Activated CD4-positive, alpha-beta T cell treated with anti-CD3 and anti-CD28 coated beads for 24 hours (primary cell): ENCODE measurements at regions not wholly inside any gene's neighbourhood (a gene's known extent, or its start where the extent isn't known, plus 50 kb on each side); places are given as distances from the start of the nearest gene placed in this dataset.
A peak's percentile ranks its signal among the peaks of the same experiment; 100 is the strongest.
"Not testable (repeated sequence)": the region's sequence is repeated elsewhere in the genome, so short reads cannot be mapped to it uniquely, and the experiment has no call there.

Source experiments
- DNase-seq, 2 donors: peaks; one replicate each; pipeline ENCODE4 v3.0.0-alpha.2; 2020; ENCODE audit warnings: low read depth in 2 of 2

DNA sequence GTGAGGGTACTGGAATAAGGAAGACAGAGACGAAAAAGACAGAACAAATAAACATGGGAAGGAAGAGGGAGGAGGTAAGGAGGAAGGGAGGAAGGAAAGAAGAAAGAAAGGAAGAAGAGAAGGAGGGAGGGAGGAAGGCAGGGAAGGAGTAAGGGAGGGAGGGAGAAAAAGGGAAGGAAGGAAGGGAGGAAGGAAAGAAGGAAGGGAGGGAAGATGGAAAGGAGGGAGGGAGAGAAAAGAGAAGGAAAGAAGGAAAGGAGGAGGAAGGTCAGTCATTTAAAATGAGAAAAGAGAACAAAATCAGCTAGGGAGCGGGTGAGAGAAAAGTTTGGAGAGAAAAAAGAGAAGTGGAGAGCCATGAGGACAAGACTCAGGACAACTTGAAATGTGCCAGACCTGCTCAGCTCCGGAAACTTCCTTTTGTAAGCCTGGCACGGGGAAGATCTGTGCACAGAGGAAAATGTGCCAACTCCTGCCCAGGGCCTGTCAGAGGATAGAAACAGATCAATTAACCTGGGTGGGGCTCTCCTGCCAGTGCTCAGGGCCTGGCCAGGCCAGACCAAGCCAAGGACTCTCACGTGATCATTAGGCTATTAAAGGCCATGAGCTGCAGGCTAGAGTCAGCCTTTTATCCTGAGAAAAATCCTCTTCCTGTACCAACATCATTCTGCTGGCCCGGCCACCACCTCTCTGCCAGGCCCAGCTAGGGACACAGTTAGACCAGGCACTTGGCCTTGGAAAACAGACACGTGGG is 50.1 kb upstream of the BCL6 start:
- no peak for DNase-seq

DNA sequence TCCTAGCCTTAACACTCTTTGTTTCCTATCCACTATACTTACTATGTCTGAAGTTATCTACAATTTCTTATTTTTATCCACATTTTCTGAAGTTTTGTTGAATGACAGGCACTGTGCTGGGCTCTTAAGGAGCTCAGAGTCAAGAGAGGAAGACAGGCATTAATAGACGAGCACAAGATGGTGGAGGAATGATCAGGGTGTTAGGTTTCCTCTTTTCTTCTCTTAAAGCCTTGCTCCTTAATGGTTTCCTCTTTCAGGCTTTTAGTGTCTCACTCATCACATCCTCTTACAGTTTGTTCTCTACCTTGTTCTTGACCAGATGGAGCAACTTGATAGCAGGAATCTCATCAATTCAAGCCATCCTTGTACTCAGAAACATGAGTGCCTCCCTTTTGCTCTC is 52.9 kb upstream of the BCL6 start:
- DNase-seq = no peak

DNA sequence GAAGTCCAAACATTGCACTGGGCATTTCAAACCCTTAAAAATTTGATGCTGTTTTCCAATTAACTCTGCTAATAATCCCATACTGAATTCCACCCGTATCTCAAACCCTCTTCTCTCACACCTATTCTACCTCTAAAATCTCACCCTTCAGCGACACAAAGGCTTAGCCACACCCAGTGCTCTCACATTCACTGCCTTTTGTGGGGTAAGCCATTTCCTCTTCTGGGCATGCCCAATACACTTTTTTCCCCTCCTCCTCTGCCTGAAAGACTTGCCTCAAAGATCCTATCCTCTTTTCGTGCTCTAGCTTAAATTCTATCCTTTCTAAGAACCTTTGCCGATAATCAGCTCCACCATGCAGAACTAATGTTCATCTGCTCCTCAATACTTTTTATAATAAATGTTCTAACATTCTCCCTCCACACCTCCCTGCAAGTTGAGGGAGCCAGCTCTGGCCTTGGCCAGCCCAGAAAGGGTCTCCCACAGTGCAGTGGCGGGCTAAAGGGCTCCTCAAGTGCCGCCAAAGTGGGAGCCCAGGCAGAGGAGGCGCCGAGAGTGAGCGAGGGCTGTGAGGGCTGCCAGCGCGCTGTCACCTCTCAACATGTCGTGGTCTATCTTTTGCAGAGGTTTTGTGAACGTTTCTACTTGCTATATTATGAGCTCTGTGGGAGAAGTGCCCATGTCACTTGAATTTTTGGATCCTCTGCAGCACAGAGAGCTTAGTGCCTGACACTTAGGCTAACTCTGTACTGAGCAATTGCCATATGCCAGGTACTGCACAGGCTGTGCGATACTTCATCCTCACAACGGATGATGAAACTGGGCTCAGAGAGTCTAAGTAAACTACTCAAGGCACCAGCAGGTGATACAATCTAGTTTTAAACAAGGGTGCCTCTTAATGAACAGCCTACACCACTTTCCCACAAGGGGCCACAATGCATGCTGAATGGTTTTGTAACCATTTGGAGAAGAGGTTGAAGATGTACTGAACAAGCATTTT is 53.6 kb upstream of the BCL6 start:
- DNase-seq = no peak

DNA sequence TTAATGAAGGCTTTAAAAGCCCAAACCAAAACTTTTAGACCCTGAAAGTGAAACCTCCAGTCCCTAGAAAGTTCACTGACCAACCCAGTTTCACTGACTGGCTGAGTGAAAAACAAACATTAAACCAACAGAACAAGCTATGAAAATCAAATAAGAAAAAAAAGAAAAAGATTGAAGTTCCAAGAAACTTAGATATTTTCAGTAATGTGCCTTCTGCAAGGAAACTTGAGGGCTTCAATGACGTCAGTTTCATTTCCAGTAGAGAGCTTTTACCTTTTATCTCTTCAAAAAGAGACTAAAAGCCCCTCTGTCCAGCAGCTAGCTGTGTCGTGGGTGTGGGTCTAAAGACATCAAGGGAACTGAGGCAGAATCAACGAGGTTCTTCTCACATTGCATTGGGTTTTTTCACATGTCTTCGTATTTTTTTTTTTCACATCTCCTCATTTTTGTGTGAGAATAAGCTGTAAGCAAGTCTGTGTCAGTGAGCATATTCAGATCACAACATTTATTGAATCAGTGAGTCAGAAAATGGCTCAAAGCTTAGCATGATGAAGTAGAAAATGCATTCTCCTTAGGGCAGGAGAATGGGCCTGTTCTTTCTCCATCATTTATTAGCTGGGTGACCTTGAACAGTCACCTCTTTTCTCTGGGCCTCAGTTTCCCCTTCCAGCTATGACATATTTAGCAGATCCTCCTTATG is 54.8 kb upstream of the BCL6 start:
- DNase-seq = no peak

DNA sequence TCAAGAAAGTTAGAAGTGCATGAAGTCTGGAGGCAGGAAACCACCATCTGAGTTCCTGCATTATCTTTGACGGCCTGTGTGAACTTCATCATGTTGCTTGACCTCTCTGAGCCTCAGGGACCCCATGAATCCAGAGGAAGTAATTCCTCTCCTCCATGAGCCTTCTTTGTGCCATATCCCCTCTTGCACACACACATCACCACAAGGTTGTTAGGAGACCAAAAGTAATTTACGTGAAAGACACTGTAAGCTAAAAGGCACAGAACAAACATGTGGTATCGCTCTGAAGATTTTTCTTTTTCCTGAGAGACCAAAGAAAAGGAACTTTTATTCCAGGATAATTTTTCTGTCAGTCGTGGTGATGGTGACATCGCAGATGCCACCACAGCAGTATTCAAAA is 55.9 kb upstream of the BCL6 start:
- DNase-seq = no peak

DNA sequence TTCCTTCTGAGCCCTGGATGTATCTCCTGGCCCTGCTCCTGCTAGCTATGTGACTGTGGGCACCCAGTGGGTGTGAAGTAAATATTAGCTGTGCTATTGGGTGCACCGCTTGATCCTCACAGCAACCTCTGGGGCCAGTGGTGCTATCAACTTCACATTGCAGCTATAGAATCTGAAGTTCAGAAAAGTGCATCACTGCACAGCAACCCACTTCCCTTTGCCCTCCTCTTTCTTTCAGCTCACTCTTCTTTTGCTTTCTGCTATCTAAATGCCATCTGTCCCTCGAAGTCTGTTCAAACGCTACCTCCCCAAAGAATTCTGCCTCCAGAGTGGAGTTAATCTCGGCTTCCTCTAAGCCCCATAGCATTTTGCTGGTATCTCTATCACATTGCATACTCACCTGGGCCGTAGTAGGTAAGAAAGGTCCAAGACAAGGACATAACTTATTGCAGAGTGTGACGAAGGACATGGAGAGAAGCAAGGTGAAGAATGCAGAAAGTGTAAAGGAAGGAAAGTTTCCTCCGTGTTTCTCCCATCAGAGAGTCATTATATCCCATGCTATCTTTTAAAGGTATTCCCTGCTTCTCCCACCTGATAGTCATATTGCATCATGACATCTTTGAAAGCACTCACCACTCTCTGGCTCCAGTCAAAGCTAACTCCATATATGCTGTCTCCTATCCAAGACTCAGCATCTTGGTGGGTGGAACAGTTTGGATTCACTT is 57.1 kb upstream of the BCL6 start:
- DNase-seq = no peak

DNA sequence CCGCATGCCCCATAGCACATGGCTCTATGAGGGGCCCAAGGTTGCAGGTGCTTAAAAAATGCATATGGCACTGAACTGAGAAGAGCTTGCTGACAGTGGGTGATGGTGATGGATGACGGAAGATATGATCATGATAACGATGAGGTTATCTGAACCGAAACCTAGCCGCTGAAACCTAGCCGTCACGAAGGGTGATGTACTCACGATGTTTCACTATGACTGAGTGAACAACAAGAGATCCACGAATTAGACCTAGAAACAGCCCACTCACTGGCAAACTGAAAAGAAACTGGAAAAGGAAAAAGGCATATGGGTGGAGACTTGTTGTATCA is 57.6 kb upstream of the BCL6 start:
- peak; percentile 51 to 65 for DNase-seq

DNA sequence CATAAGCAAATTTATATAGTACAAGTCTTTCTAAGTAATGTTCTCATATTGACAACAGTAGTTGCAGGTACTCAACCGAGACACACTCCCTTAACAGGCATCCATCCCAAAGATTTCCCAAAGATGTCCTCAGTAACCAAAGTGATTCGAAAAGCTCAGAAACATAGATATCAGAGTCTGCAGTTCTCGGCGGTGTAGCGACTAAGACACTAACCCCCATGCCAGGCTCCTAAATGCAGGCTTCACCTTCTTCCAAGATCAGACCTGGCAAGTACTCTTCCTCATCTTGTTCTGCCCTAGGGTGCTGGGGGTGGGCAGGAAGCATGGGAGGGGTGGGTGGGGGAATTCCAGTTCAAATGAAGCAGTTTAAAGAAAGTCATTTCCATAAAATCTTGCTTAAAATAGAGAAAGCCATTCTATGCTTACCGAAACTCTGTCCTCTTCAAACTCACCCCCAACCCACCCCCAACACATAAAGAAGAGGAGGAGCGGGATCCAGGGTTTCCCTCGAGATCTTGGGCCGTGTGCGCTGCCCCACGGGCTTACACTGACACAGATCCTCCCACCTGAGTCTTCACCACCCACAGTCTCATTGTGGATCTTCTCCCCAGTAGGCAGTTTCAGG is 59.0 kb upstream of the BCL6 start:
- no peak for DNase-seq

DNA sequence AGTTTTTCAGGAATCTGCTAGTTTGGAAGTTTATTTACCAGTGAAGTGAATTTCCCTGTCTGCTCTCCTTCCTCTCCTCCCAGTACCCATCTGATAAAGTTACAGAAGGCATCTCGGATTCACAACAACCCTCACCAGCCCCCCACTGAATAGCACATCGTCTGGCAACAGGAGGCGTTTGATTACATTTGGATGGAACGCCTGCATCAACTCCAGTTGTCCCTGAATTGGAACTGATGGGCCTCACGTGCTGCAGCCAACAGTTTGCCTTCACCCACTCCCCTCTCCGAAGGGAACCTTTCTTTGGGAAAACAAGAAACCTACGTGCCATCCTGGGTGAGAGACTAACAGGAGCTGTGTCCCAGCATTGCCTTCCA is 59.5 kb upstream of the BCL6 start:
- DNase-seq = no peak

DNA sequence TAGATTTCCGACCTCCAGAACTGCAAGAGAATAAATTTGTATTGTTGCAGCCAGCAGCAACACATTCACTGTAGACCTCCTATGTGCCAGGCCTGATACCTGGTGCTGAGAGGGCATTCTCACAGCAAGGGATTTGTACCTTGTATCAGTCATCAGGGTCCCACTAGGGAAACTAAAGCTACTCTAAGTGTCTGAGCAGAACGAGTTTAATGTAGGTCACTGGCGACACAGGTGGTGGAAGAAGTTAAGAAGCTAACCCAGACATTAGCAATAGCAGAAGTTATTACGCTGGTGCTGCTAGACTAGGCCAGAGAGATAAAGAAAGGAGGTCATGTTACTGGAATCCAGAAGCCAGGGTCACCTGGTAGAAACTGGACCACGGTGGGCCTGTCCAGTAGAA is 60.5 kb upstream of the BCL6 start:
- no peak for DNase-seq

DNA sequence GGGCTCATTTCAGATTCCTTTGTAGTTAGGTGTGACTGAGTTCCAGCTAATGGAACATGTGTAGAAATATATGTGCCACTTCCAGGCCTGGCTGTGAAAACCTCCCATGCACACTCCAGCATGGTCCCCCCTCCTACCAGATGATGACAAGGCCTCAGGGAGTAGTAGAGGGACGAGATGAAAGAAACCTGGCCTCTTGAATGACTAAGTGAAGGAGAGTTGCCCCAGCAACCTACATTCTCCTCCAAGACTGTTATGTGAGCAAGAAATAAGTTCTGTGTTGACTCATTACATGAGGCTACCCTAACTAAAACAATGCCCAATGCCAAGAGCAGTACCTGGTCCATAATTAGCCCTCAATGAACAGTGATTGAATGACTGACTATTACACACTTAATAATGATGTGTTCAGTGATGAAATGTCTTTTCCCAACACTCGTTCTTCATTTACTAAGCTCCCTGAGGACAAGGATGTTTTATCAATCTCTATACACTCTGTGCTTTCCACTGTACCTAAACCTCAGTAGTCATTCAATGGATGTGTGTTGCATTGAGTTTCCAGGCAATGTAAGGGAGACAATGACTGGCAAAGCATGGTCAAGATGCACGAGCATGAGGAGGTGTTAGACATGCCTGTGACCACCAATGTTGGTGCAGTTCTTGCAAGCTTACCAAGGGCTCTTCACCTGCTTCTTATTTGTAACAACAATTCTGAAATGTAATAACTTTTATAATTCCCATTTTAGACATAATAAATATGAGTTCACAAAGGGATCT is 62.0 kb upstream of the BCL6 start:
- peak in 1 of 2 donors; percentile 36 for DNase-seq

DNA sequence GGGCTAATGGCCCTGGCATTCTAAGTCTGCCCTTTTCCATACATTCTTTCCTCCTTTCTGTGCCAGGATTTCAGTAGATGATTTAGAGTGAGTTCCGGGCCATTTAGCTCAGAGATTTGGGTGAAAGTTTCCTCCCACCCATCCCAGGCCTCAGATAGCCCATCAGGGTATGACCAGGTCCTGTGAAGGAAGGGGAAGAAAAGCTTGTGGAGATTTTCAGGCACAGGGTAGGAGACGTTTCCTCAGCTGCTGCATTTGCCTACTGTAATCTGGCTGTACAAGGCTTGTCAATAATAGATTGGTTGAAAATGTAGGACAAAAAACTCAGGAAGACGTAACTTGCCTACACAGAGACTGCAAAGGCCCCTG is 63.2 kb upstream of the BCL6 start:
- no peak for DNase-seq

DNA sequence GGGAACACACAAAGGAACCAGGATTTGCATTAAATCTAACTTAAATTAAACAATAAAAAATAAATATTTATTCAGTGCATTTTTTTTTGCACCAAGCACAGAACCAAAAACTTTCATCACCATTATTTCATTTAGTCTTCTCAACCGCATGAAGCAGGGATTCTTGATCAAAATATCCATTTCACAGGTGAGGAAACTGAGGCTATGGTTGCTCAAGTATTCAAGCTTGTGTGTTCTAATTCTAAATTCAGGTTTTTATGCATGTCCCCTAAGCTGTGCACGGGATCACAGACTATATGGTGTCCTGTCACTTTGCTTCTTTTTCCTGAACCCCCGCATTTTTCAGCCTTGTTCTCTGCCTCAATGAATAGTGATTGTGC is 64.3 kb upstream of the BCL6 start:
- no peak for DNase-seq

DNA sequence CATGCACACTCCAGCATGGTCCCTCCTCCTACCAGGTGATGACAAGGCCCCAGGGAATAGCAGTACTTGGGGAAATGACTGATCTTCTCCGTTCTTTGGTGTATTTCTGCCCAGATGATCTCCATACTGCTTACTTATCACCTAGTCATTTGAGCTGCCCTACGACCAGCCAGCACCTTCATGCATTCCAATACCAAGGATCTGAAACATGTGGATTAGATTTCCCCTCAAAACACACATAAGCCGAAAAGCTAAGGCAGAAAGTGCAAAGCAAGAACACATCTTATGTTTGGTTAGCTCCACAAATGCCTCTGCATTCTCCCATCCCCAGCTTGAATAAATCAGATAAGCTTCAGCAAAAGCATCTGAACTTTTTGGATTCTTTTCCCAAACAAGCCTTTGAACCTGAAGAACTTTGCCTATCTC is 64.8 kb upstream of the BCL6 start:
- DNase-seq = no peak

DNA sequence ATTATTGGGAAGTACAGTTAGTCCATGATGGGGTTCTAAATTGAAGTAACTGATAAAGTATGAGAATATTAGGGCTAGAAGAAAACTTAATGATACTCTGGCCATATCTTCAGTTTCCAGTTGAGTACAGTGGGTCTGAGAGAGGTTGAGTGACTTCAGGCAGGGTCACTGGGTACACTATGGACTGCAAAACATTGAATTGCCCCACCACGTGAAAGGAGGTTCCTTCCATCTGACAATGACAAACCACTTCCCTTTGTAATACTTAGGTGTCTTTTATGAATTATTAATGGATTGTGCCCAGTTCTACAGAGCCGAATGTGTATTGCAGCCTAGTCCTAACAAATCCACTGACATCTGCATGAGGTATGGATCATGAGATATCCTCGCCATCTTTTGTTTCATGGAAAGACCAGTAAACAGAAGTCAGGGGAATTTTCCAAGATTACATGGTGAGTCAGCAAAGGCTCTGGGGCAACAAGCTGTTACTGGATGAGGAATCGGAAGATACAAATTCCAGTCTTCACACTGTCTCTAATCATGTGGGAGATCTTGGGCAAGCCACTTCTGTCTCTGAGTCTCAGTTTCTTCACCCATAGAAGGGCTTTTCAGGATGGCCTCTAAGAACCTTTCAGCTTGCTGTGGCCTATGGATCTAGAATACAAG is 66.5 kb upstream of the BCL6 start:
- no peak for DNase-seq

DNA sequence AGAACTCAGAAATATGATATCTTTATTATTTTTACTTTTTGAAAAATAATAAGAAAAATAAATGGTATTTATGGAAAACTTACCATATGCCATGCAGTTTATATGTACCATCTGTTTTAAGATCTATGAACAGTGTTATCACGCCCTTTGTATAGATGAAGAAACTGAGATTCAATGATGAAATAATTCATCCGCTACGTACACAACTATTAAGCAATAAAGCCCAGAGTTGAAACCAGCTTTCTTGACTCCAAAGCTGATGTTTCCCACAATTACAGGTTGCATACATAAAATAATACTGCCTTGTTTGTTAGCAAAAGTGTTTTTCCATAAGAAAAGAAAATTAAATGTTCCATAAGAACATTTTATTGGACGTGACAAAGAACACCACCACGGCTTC is 67.2 kb upstream of the BCL6 start:
- no peak for DNase-seq

DNA sequence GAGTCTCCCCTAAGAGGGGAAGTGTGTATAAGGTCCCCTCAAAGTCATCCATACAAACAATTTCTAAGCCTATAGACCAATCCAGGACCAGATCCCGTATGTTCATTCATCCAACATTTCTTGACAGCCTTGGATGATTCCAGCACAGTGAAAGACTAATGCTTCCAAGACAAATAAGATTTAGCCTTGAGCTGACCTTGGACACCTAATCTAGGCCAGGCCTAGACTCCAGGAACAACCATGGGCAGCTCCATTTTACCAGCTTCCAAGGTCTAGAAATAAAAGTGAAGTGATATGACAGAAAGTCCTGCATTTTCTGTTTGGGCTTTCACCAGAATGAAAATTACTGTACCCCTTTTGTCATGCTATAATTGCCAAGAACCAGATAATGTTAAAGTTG is 67.9 kb upstream of the BCL6 start:
- no peak for DNase-seq

DNA sequence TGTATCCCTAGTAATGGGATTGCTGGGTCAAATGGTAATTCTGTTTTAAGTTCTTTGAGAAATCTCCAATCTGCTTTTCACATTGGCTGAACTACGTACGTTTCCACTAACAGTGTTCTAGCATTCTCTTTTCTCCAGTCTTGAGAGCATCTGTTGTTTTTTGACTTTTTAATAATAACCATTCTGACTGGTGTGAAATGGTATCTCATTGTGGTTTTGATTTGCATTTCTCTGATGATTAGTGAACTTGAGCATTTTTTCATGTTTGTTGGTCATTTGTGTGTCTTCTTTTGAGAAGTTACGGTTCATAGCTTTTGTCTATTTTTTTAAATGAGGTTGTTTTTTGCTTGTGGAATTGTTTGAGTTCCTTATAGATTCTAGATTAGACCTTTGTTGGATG is 72.5 kb upstream of the BCL6 start:
- DNase-seq = not testable (repeated sequence)

DNA sequence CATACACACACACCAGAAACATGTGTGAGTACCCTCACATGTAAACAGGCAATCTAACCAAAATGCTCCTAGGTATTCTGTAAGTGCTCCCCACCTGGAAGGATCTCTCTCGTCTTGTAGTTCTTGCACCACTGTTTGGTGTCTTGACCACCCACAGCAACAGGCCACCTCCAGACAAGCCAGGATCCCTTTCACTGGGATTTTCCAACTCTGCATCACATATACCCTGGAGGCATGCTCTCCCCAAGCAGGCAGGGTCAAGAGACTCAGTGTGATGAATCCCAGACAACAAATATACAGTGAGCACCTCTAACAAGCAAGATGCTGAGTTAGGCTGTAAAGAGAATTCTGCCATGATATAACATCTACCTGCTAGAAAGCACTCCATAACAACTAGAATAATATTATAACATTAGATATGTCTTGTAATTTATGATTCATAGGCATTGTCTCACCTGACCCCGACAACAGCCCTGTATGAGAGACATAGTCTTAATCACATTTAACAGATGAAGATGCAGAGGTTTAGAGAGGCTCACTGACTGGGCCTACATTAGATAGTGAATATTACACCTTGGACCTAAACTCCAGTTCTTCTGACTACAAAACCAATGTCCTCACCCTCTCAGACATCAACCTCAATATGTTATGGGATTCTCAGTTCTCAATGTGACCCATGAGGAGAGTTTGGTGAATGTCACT is 76.5 kb upstream of the BCL6 start:
- no peak for DNase-seq

DNA sequence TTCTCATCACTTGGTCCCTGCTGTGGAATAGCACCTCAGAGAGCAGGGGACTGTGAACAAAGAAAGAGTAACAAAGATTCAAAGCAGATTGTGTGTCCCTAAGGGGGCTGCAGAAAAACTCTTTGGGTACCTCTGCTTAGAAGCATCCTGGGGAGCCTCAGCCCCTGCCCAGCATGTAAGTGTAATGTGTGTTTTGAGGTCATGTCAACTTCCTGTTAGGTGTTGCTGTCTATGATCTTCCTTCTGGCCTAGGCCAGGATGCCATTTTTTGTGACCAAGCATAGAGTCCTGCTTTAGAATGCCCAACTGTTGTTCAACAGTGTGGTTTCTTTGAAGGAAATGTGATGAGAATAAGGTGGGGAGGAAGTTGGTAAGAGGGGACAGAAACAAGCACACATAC is 77.1 kb upstream of the BCL6 start:
- DNase-seq = no peak
